Ramos (cell line): ENCODE measurements at regions not wholly inside any gene's neighbourhood (a gene's known extent, or its start where the extent isn't known, plus 50 kb on each side); places are given as distances from the start of the nearest gene placed in this dataset.
"Not testable (repeated sequence)": the region's sequence is repeated elsewhere in the genome, so short reads cannot be mapped to it uniquely, and the experiment has no call there.

ENCODE experiments used
- in situ Hi-C: fragments of 300-500 bp; cut with MboI; formaldehyde crosslinking; loops from one replicate; pipeline ENCODE4 v1.14.3; 2022; ENCODE audit warnings: low sequenced_read_pairs; ENCODE audit not compliant: unreplicated experiment

DNA sequence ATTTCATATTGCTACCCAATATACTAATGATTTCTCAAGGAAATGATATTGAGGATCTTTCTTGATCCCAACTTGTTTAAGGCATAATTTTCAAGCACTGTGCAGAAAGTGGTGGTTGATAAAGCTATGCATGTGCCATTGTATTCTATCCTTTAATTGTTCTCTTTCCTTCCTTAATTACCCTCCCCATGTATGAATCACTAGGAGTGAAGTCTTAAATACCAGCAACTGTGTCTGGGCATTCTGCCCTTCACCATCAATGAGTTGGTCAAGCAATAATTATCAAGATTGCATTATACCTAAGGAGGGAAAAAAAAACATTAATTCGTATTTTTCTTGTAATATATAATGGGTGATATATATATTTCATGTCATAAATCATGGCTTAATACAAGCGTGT, 111.8 kb upstream of the FRMPD4 start:
- in situ Hi-C loops = no loop called here

DNA sequence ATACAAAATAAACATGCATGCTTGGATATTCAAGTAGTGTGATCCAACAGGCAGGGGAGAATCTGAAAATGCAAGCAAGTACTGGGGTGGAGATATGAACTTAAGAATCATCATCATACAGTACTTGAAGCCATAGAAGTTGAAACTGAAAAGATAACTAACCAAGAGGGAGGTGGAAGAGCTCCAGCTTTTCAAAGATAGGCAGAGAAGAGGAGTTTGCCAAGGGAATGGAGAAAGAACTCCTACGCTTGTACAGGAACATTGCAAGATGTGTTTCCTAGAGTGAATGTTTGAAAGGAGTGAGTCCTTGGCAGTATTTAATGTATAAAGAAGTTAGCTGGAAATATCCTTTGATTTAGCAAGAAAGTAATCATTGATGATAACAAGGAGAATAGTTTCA, 106.2 kb upstream of the FRMPD4 start:
- in situ Hi-C loops = no loop called here

DNA sequence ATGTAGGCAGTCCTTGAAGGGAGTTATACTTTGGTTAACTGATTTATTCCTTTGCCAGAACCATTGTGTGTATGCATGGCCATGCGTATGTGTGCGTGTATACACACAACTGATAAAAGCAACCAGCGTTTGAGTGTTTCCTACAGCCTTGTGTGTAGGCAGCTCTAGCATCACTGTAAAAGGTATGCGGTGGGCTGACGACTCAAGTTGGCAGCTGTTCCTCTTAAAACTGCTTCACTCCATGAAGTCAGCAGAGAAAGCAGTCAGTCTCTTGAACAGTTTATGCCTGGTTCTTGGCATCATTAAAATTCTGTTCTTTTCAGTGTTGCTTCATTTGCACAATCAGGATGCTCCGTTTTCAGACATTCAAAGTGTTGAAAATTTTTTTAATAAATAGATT, 103.5 kb upstream of the FRMPD4 start:
- in situ Hi-C loops = no loop called here

DNA sequence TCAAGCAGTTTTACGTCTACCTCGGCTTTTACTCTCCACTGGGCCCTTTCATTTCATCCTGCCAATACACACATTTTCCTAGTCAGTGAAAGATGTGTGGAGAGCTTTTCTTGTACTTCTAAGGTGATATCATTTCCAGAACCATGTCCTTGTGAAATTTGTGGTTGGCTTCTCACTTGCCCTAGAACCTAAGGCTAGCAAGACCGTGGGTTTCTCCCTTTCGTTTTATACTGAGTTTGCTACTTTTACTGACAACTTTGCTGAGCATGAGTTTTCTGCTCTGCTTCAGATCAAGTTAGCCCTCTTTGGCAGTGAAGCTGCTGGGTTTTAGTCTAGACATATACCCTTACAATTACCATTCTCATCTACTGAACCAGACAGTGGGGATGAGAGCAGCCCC, 95.7 kb upstream of the FRMPD4 start:
- in situ Hi-C loops = no loop called here

DNA sequence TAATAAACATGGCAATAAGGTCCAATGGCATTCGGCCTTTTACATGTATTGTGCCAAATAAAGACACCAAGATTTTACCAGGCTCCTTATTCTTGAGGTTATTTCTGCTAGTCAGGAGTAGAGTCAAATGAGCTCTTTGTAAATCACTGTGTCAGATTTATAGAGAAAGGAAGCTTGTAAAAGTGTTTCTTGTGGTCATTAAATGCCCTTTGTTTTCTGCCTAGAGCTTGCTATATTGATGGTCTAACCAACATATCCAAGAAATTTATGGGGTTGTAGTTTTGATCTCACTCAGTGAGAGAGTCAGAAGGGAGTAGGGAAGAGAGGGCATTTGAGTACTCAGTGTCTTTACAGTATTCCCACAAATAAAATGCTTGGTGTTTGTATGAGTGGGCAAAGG, 86.2 kb upstream of the FRMPD4 start:
- in situ Hi-C loops = no loop called here

DNA sequence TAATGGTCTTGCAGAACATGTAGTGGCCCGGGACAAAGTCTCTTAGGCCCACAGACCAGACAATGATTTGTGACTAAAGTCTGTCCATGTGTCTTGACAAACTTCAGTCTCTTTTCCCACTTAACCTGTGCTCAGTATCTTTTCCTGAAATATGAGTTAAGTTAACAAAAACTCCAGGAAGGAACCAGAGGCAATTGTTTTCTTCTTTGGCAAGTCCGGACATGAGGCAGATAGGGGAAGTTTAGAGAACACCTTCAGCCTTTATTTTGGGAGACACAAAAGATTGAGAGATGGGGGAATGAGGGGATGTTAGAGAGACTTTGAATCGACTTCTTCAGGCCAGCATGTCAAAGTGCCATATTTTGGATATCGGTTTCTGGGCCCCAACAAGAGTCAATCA, 80.2 kb upstream of the FRMPD4 start:
- in situ Hi-C loops = no loop called here

DNA sequence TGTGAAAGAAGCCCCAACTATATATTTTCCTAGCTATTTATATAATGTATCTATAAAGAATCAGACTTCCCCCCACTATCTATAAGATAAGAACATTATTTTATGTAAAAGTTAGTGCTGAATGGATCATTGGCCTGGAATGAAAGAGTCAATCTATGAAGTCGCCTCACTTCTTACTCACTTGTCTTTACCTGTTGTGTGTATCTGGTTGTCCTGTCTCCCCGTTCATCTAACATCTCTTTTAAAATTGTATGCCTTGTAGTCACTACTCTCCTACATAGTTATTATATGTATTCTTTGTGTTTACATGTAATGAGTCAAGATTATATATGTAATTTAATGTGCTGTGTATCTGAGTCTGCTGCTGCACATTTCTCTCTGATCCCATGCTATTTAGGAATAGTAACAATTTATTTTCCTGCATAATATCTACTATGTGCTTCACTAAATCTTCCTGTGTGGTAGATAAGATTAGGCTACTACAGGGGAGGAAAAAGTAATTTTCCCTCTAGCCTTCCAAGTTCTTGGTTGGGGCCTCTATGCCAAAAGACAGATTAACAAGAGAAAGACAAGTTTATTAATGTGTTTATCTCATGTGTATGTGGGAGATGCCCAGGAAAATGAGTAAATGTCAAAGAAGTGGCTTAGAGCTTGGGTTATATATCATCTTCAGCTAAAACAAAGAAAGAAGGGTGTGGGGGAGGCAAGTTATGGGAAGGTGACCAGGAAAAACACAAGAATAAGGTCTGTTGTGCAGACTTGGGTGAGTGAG, 77.6 kb upstream of the FRMPD4 start:
- in situ Hi-C loops = no loop called here

DNA sequence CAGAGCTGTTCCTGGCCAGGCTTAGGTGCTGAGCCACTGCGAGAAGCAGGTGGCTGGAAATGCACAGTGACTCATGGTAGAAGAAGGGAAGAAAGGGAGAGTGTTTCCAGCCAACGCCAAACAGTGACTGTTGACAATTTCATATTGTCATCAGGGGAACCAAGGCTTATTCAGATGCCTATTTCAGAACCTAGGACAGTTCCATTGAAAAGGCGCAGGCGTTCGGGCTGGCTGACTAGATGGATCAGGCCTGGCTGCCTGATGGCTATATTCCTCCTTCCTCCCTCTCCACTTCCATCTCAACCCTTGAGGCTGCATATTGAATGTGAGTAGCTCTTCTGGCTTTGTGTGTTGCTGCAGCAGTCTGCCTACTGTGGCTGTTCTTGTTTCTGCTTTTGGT, 73.0 kb upstream of the FRMPD4 start:
- in situ Hi-C loops = no loop called here

DNA sequence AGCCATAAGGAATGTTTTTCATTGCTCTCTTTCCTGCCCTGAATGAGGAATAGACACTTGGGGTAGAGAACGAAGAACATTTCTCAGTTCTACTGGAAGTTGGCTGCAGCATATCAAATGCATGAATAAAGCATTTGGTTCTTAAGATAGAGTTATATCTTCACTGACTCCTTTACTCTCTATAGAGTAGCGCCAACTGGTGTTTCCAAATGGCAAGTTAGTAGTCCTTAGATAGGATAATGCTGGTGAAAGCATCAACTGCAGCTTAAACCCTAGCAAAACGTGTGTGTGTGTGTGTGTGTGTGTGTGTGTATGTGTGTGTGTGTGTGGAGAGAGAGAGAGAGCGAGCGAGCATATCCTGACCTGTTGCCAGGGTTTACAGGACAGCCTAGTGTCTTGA, 62.2 kb upstream of the FRMPD4 start:
- in situ Hi-C loops = no loop called here

DNA sequence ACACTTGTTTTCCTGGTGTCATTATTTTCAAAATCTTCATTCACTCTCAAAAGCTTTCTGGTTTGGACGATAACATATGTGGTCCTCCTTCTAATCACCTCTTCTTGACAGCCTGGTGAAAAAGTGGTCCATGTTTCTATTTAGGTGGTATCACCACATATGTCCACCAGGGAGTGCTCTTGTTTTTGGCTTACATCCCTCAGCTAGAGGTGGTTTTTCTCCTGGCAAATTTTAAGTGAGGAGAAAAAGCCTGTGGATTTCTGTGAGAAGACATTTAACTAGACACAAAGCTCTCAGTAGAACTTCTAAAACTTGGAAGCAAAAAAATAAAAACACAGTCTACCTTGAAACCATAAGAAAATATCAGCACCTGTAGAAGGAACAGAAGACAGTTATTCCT, 58.0 kb upstream of the FRMPD4 start:
- in situ Hi-C loops = no loop called here

DNA sequence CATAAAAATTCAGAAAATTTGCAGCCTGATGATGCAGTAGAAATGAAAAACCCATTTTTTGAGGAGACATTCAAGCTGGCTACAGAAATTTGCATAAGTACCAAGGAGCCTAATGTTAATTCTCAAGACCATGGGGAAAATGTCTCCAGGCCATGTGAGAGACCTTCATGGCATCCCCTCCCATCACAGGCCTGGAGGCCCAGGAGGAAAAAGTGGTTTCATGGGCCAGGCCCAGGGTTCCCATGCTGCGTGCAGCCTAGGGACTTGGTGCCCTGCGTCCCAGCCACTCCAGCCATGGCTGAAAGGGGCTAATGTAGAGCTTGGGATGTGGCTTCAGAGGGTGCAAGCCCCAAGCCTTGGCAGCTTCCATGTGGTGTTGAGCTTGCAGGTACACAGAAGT, 55.3 kb upstream of the FRMPD4 start:
- in situ Hi-C loops = not testable (repeated sequence)
